Lower leg skin (tissue), 3 donors: ENCODE measurements at regions not wholly inside any gene's neighbourhood (a gene's known extent, or its start where the extent isn't known, plus 50 kb on each side); places are given as distances from the start of the nearest gene placed in this dataset.

Experiments used
- POLR2A ChIP-seq, 2 donors: fragments of 450-650 bp; IDR thresholded peaks; one replicate each; pipeline ENCODE4 v1.6.1; 2016 to 2017; ENCODE audit warnings: antibody characterized with exemption in 2 of 2, mild to moderate bottlenecking in 1 of 2, moderate library complexity in 1 of 2
- TF ChIP-seq, protein P1 (sequence below), 3 donors: fragments of 450-650 bp; IDR thresholded peaks; one replicate each; pipeline ENCODE4 v1.5.1; 2016; ENCODE audit warnings: antibody characterized with exemption in 3 of 3, mild to moderate bottlenecking in 3 of 3, moderate library complexity in 2 of 3

DNA sequence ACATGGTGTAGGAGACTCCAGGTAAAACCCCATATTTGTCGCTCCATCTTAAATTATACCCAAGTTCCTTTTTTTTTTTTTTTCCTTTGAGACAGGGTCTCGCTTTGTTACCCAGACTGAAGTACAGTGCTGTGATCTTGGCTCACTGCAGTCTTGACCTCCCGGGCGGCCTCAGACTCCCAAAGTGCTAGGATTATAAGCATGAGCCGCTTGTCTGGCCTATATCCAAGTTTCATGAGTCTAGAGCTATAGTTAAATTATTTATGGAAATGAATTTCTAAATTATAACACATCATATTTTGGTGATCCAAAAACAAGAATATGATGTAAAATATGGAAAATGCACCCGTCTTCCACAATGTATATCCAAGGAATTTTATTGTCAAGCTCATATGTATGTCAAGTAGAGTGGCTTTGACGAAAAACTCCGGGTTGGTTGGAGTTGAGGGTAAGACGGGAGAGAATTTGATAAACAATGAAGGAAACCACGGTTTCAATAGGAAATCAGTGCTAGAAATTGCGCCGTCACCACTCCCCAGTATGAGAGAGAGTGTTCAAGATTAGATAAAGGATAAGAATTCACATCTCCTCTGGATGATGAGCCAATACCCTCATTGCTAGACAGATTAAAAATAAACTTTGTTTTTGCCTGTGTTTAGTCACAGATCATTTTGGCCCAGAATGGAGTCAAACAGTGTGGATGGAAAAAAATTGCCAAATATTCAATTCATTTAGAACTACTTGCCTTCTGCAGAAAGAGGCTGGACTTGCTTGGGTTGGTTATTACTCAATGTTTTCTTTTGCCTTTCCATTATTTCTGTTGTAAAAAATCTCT lies 209.2 kb upstream of the NR2F2 start:
- TF ChIP-seq, protein P1, sequence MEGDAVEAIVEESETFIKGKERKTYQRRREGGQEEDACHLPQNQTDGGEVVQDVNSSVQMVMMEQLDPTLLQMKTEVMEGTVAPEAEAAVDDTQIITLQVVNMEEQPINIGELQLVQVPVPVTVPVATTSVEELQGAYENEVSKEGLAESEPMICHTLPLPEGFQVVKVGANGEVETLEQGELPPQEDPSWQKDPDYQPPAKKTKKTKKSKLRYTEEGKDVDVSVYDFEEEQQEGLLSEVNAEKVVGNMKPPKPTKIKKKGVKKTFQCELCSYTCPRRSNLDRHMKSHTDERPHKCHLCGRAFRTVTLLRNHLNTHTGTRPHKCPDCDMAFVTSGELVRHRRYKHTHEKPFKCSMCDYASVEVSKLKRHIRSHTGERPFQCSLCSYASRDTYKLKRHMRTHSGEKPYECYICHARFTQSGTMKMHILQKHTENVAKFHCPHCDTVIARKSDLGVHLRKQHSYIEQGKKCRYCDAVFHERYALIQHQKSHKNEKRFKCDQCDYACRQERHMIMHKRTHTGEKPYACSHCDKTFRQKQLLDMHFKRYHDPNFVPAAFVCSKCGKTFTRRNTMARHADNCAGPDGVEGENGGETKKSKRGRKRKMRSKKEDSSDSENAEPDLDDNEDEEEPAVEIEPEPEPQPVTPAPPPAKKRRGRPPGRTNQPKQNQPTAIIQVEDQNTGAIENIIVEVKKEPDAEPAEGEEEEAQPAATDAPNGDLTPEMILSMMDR (IDR thresholded peaks at IDR 0.05), result no peak
- TF ChIP-seq POLR2A (IDR thresholded peaks at IDR 0.05), result no peak
